Activated CD4-positive, alpha-beta T cell treated with anti-CD3 and anti-CD28 coated beads, Interleukin-2, amount 10 ng/mL, durations not matched to agents 7 days and 5 days (primary cell): ENCODE measurements at regions not wholly inside any gene's neighbourhood (a gene's known extent, or its start where the extent isn't known, plus 50 kb on each side); places are given as distances from the start of the nearest gene placed in this dataset.
"Not testable (repeated sequence)": the region's sequence is repeated elsewhere in the genome, so short reads cannot be mapped to it uniquely, and the experiment has no call there.

ENCODE experiments used
- CTCF ChIA-PET: fragments of 350-600 bp; sonication (Branson Sonifier 250); formaldehyde crosslinking; loops from one replicate; lab custom pipeline; 2021; ENCODE audit warnings: antibody characterized with exemption; lab: Charles Lee
- POLR2A ChIA-PET: fragments of 350-600 bp; sonication (Branson Sonifier 250); formaldehyde crosslinking; loops from one replicate; lab custom pipeline; 2021; ENCODE audit warnings: antibody characterized with exemption; lab: Charles Lee
- DNase-seq: peaks from one replicate; pipeline ENCODE4 v3.0.0-alpha.2; 2020
- H3K27ac Mint-ChIP-seq: one replicate; pipeline ENCODE4 v1.8.0; 2021; ENCODE audit warnings: mild to moderate bottlenecking, moderate library complexity, mixed read lengths
- H3K27me3 Mint-ChIP-seq: one replicate; pipeline ENCODE4 v1.8.0; 2021; ENCODE audit warnings: mixed read lengths
- H3K36me3 Mint-ChIP-seq: one replicate; pipeline ENCODE4 v1.8.0; 2021; ENCODE audit warnings: low read depth, mixed read lengths
- H3K4me1 Mint-ChIP-seq: one replicate; pipeline ENCODE4 v1.8.0; 2021; ENCODE audit warnings: mixed read lengths
- H3K4me3 Mint-ChIP-seq: one replicate; pipeline ENCODE4 v1.8.0; 2021; ENCODE audit warnings: mild to moderate bottlenecking, moderate library complexity, mixed read lengths
- H3K9me3 Mint-ChIP-seq: one replicate; pipeline ENCODE4 v1.8.0; 2021; ENCODE audit warnings: mixed read lengths

DNA sequence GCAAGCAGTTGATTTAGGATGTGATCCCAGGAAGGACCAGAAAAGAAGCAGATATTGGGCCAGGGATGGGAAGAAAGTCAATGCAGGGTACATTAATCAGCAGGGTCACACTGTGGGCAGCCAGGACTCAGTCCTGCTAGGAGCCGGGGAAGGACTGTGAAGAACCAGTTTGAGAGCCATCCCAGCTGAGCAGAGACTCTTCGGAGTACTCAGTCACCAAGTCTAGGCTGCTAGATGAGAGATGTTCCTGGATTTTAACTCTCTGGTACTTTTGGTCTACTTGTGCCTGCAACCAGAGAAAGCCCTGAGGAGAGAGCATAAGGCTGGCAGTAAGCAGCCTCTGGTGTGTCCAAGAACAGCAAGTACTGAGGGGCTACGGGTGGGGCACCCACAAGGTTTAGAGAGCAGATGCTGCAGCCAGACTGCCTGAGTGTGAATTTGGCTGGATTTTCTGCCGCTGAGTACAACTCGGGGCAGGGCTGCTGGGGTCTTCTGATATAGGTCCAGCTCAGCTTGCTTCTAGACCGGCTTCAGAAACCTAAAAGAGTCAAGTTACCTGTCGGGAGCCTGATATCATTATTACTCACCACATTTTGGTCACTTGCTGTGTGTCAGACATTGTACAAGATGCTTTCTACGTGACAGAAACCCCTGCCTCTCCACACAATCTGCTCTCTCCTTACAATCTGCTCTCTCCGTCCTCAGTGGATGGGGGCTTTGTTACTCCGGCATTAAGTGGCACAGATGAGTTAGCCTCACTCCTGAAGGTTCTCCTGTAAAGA, 250.2 kb upstream of the GAS1 start:
- Mint-ChIP-seq H3K4me1 (peaks cover 5% of the 10 kb centered on the region), H3K27ac (no peak overlapping the region), H3K4me3 (no peak overlapping the region), H3K36me3 (no peaks in the 10 kb centered on the region), H3K9me3 (no peaks in the 10 kb centered on the region), H3K27me3 (peaks cover 43% of the 10 kb centered on the region)
- ChIA-PET CTCF (no interaction called here), POLR2A (no interaction called here)
- no peak for DNase-seq

DNA sequence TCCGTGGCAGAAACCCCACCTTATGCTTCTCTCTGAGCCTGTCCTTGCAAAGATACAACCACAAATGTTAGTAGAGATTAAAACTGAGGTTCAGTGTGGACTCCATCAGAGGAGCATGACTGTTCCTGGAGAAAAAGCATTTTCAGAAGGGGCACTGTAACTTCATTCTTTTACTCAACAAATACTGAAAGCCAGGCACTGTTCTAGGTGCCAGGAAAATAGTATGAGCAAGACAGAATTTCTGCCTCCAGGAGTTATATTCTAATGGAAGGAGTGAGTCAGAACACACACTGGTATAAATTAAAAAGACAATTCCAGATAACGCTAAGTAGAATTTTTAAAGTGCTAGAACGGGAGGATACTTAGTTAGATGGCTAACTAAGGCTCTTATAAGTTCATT, 251.4 kb upstream of the GAS1 start:
- Mint-ChIP-seq H3K27me3 (peaks cover 35% of the 10 kb centered on the region), H3K27ac (no peak overlapping the region), H3K9me3 (no peaks in the 10 kb centered on the region), H3K4me1 (peaks cover 5% of the 10 kb centered on the region), H3K4me3 (no peak overlapping the region), H3K36me3 (no peaks in the 10 kb centered on the region)
- no peak for DNase-seq
- ChIA-PET CTCF (no interaction called here), POLR2A (no interaction called here)

DNA sequence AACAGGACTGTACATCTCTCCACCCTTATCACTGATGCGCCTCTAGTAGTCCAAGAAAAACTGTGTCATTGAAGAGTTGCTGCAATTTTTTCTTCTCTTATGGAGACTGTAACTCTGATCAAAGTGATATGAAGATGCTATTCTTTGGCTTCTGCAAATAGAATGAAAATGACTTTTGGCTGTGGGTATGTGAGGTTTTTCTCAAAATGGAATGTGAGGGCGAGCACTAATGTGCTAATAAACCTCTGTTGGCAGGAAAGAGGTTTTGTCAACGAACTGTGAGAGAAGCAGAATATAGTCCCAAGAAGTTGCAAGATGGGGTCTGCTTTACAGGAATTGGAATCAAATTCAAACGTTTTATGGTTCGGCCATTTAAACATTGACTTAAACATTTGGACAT, 252.0 kb upstream of the GAS1 start:
- Mint-ChIP-seq H3K9me3 (no peaks in the 10 kb centered on the region), H3K27ac (no peak overlapping the region), H3K36me3 (no peaks in the 10 kb centered on the region), H3K4me3 (no peak overlapping the region), H3K27me3 (peaks cover 31% of the 10 kb centered on the region), H3K4me1 (peaks cover 5% of the 10 kb centered on the region)
- CTCF ChIA-PET: no interaction called here
- POLR2A ChIA-PET: no interaction called here
- no peak for DNase-seq

DNA sequence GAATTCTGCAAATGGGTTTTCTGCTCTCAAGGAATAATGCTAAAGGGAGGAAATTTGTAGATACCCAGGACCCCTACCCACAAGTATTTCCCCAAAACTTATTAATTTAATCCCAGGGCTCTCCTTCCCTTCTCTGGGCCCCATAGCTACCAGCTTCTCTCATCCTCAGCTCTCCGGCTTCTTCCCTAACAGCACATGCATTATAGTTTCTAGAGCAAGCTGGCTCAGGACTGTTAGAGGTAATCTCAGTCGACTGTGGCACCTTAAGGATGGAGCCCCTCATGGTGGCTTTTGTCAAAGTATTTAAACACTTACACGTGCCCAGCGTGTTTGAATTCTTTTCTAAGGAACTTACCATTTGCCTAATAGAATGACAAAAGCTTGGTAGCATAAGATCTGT, 252.5 kb upstream of the GAS1 start:
- peaks cover 27% of the 10 kb centered on the region for H3K27me3 Mint-ChIP-seq
- H3K4me3 Mint-ChIP-seq: no peak overlapping the region
- ChIA-PET POLR2A (no interaction called here), CTCF (no interaction called here)
- H3K4me1 Mint-ChIP-seq: peaks cover 5% of the 10 kb centered on the region
- H3K9me3 Mint-ChIP-seq: no peaks in the 10 kb centered on the region
- no peak for DNase-seq
- H3K27ac Mint-ChIP-seq: no peak overlapping the region
- no peaks in the 10 kb centered on the region for H3K36me3 Mint-ChIP-seq

DNA sequence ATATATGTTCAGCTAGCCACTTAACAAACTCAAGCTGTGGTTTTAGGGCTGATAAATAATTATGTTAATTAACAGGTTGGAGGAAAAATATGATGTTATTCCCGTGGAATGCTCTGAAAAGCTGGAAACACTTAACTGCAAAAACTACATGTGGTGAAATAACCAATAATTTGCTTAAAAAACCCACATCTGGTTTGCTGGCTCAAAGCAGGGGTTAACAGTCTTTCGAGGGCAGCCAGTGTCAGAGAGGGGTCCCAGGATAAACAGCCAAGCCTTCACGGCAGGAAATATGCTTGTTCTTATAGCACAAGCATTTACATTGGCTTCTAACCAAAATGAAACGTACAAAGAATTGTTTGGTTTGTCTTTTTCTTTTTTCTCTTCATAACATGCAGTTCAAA, 254.0 kb upstream of the GAS1 start:
- ChIA-PET POLR2A (no interaction called here), CTCF (no interaction called here)
- H3K36me3 Mint-ChIP-seq: no peaks in the 10 kb centered on the region
- H3K27ac Mint-ChIP-seq: no peak overlapping the region
- peaks cover 4% of the 10 kb centered on the region for H3K4me1 Mint-ChIP-seq
- H3K27me3 Mint-ChIP-seq: peaks cover 13% of the 10 kb centered on the region
- DNase-seq: no peak
- H3K4me3 Mint-ChIP-seq: no peak overlapping the region
- H3K9me3 Mint-ChIP-seq: no peaks in the 10 kb centered on the region

DNA sequence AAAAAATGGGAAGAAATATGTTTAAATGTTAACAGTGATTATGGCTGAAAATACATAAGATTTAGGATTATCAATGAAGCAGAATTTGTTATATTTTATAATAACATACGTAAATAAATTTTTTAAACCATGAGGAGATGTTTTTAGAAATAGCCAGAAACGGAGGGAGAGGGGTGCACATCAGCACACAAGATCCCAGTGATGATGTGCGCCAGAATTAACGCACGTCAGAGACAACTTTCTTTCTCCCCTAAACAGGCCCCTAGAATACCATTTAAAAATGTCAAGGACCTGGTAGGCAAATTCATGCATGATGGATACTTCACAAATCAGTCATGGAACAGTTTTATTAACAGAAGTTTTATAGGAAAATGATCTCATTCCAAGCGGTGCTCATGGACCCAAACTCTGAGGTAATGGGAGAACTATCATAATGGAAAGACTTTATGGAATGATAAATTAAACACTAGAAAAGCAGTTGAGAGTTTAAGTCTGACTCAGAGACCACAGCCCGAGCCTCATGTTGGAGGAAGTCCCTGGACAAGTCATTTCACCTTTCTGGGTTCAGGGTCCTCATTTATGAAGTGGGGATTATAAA, 258.9 kb upstream of the GAS1 start:
- ChIA-PET CTCF (no interaction called here), POLR2A (no interaction called here)
- Mint-ChIP-seq H3K27me3 (no peaks in the 10 kb centered on the region), H3K27ac (no peak overlapping the region), H3K4me3 (no peak overlapping the region), H3K4me1 (no peaks in the 10 kb centered on the region), H3K36me3 (no peaks in the 10 kb centered on the region), H3K9me3 (no peaks in the 10 kb centered on the region)
- no peak for DNase-seq

DNA sequence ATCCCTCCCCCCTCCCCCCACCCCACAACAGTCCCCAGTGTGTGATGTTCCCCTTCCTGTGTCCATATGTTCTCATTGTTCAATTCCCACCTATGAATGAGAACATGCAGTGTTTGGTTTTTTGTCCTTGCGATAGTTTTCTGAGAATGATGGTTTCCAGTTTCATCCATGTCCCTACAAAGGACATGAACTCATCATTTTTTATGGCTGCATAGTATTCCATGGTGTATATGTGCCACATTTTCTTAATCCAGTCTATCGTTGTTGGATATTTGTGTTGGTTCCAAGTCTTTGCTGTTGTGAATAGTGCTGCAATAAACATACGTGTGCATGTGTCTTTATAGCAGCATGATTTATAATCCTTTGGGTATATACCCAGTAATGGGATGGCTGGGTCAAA, 263.4 kb upstream of the GAS1 start:
- H3K27me3 Mint-ChIP-seq, H3K36me3 Mint-ChIP-seq, POLR2A ChIA-PET, H3K27ac Mint-ChIP-seq, H3K4me3 Mint-ChIP-seq, CTCF ChIA-PET, DNase-seq, H3K4me1 Mint-ChIP-seq, H3K9me3 Mint-ChIP-seq: not testable (repeated sequence)

DNA sequence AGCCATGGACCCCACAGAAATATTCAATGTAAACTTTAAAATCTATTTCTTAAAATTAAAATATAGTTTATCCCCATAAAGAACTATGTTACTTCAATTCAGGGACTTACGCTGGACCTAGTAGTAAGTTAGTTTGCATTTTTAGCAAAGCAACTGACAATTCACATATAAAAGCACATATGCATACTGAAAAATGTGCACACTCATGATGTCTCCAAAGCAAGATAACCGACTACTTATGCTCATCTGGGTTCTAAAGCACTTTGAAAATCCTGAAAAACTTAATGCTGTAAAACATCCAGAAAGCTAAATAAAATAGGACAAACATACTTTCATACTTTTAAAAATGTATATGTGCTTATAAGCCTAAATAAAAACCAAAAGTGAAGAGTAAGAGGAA, 264.4 kb upstream of the GAS1 start:
- Mint-ChIP-seq H3K27me3 (peaks cover 6% of the 10 kb centered on the region), H3K4me3 (no peak overlapping the region), H3K36me3 (no peaks in the 10 kb centered on the region), H3K9me3 (no peaks in the 10 kb centered on the region), H3K4me1 (no peaks in the 10 kb centered on the region), H3K27ac (no peak overlapping the region)
- no peak for DNase-seq
- ChIA-PET CTCF (no interaction called here), POLR2A (no interaction called here)

DNA sequence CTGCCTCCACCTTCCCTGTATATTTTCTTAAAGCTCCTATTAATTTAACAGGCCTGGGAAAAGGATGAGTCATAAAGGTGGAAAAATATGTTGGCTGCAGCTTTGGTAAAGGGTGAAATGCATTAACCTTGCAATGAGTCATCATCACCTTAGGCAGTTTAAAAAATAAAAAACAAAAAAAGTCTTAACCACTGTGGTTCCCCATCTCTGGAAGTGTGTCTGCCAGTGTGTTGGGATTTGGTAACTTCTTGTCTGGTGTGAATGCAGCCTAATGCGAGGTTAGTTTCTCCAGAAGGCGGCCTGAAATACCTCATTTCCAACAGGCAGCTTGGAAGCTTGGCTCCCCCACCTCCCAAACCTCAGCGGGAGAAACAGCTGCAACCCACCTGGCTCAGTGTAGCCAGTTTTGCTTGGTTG, 265.3 kb upstream of the GAS1 start:
- ChIA-PET POLR2A (no interaction called here), CTCF (no interaction called here)
- Mint-ChIP-seq H3K9me3 (no peaks in the 10 kb centered on the region), H3K27me3 (peaks cover 12% of the 10 kb centered on the region), H3K27ac (no peak overlapping the region), H3K36me3 (no peaks in the 10 kb centered on the region), H3K4me3 (no peak overlapping the region), H3K4me1 (no peaks in the 10 kb centered on the region)
- no peak for DNase-seq

DNA sequence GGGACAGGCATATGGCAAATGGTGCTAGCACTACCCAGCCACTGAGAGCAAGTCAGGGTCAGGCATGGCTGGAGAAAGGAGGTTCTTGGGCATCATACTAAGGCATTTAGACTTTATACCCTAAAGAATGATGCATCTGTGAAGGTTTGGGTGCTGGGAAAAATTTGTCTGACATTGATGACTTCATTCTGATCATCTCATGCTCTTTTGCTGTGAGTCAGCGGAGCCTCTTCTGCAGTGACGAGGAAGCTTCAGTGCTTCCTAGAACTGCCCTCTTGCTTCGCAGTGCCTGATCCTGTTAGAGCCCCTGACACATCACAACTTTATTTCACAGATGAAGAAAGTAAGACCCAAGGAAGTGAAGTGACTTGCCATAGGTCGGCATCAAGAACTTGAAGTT, 266.6 kb upstream of the GAS1 start:
- H3K9me3 Mint-ChIP-seq: no peaks in the 10 kb centered on the region
- H3K36me3 Mint-ChIP-seq: no peaks in the 10 kb centered on the region
- H3K4me3 Mint-ChIP-seq: no peak overlapping the region
- H3K27me3 Mint-ChIP-seq: peaks cover 12% of the 10 kb centered on the region
- CTCF ChIA-PET: no interaction called here
- H3K27ac Mint-ChIP-seq: no peak overlapping the region
- no peaks in the 10 kb centered on the region for H3K4me1 Mint-ChIP-seq
- no peak for DNase-seq
- POLR2A ChIA-PET: no interaction called here

DNA sequence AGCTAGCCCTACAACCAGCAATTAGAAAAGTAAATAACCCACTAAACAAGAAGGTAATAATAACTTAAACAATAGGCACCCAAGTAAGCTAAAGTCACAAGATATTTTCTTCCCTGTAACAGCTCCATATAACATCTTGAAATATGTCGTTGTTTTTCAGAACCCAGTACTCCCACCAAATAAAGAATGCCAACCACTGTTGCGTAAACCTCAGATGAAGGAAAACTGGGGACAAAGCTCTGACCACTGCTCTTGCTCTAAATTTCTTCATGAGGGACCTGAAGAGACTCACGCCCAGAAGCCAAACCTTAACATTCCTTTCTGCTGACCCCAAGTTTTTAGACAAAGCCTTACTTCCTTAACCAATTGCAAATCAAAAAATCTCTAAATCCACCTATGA, 267.7 kb upstream of the GAS1 start:
- ChIA-PET POLR2A (no interaction called here), CTCF (interaction anchor here (0.6 kb wide), 1 partner anchor 96 kb away, joined by 3 read pairs; no protein-coding TSS in a partner anchor)
- no peaks in the 10 kb centered on the region for H3K36me3 Mint-ChIP-seq
- peaks cover 12% of the 10 kb centered on the region for H3K27me3 Mint-ChIP-seq
- H3K4me3 Mint-ChIP-seq: no peak overlapping the region
- no peaks in the 10 kb centered on the region for H3K9me3 Mint-ChIP-seq
- H3K27ac Mint-ChIP-seq: no peak overlapping the region
- H3K4me1 Mint-ChIP-seq: no peaks in the 10 kb centered on the region
- DNase-seq: no peak

DNA sequence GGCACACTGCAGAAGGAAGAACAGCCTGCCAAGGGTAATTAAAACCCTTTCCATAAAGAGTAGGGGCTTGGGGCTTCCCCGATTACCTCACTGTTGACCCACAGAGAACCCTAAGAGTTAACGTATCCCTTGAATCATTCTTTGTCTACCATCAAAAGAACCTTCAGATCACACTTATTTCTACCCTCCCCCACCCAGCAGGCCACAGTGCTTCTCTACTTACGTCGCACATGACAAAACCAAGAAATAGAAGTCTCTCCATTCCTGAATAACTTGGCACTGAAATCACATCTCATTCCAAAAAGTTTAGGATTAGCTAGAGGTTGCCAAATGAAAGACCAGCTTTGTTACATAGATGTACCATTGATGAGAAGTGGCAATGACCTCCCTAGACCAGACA, 268.7 kb upstream of the GAS1 start:
- H3K36me3 Mint-ChIP-seq: no peaks in the 10 kb centered on the region
- H3K4me3 Mint-ChIP-seq: no peak overlapping the region
- no peak overlapping the region for H3K27ac Mint-ChIP-seq
- no peaks in the 10 kb centered on the region for H3K9me3 Mint-ChIP-seq
- CTCF ChIA-PET: no interaction called here
- no peaks in the 10 kb centered on the region for H3K4me1 Mint-ChIP-seq
- POLR2A ChIA-PET: no interaction called here
- no peak for DNase-seq
- H3K27me3 Mint-ChIP-seq: peaks cover 12% of the 10 kb centered on the region

DNA sequence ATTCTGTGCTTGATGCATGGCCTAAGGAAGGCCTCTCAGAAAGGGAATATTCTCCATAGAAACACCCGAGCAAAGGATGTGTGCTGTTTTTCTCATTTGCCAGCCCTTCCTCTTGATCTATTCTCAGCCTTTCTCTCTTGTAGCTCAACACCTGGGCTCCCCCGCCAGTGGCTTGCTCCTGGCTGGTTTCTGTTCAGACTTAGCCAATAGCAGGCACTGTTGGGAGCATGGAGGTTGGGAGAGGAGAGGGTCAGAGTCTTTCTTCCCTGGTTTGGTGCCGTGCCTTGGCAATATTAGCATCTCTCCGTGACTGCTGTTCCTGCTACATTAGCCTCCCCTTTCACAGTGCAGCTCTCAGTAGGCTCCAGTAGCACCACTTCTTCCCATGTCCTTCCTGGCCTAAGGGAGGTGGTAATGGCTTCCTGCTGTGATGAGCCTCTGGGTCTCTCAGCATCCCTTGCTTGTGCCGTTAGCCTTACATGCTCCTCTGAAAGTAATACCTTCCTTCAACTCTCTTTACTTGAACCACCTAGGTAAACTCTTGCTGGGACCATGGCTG, 269.7 kb upstream of the GAS1 start:
- Mint-ChIP-seq H3K4me3 (no peak overlapping the region), H3K27ac (no peak overlapping the region), H3K4me1 (no peaks in the 10 kb centered on the region), H3K27me3 (peaks cover 12% of the 10 kb centered on the region), H3K9me3 (no peaks in the 10 kb centered on the region), H3K36me3 (no peaks in the 10 kb centered on the region)
- DNase-seq: no peak
- ChIA-PET CTCF (no interaction called here), POLR2A (no interaction called here)
